Hepatocyte (in vitro differentiated cells): ENCODE measurements at regions not wholly inside any gene's neighbourhood (a gene's known extent, or its start where the extent isn't known, plus 50 kb on each side); places are given as distances from the start of the nearest gene placed in this dataset.

Experiments used
- DNase-seq: peaks from one replicate; pipeline ENCODE4 v3.0.0-alpha.2; 2016; ENCODE audit warnings: low spot score
- H2AFZ ChIP-seq: fragments of 200-600 bp; sonication (generic); 2 replicates; pipeline ENCODE4 v1.6.0; 2016; ENCODE audit warnings: antibody characterized with exemption, mild to moderate bottlenecking
- H3K27ac ChIP-seq: fragments of 200-600 bp; sonication (generic); 2 replicates; pipeline ENCODE4 v1.5.1; 2016; ENCODE audit warnings: mild to moderate bottlenecking
- H3K27me3 ChIP-seq: fragments of 200-600 bp; sonication (generic); 2 replicates; pipeline ENCODE4 v1.6.1; 2016
- H3K36me3 ChIP-seq: fragments of 200-600 bp; sonication (generic); replicated peaks from 2 replicates; pipeline ENCODE4 v1.5.1; 2016; ENCODE audit warnings: low read depth; ENCODE audit not compliant: insufficient read depth
- H3K4me1 ChIP-seq: fragments of 200-600 bp; sonication (generic); 2 replicates; pipeline ENCODE4 v1.5.1; 2016; ENCODE audit warnings: mild to moderate bottlenecking, moderate library complexity; ENCODE audit not compliant: insufficient read depth
- H3K4me2 ChIP-seq: fragments of 200-600 bp; sonication (generic); 2 replicates; pipeline ENCODE4 v1.6.0; 2016
- H3K4me3 ChIP-seq: fragments of 200-600 bp; sonication (generic); 2 replicates; pipeline ENCODE4 v1.5.1; 2016; ENCODE audit warnings: mild to moderate bottlenecking
- H3K79me2 ChIP-seq: fragments of 200-600 bp; sonication (generic); 2 replicates; pipeline ENCODE4 v1.6.0; 2017; ENCODE audit warnings: mild to moderate bottlenecking
- H3K9me2 ChIP-seq: fragments of 200-600 bp; sonication (generic); replicated peaks from 2 replicates; pipeline ENCODE4 v1.6.0; 2017; ENCODE audit warnings: mild to moderate bottlenecking; ENCODE audit not compliant: insufficient read depth
- H3K9me3 ChIP-seq: fragments of 200-600 bp; sonication (generic); 2 replicates; pipeline ENCODE4 v1.5.1; 2016; ENCODE audit warnings: low read depth, mild to moderate bottlenecking
- H4K20me1 ChIP-seq: fragments of 200-600 bp; sonication (generic); 2 replicates; pipeline ENCODE4 v1.6.0; 2016; ENCODE audit warnings: mild to moderate bottlenecking; ENCODE audit not compliant: insufficient read depth, poor library complexity, severe bottlenecking
- CTCF ChIP-seq: fragments of 200-600 bp; sonication (generic); IDR thresholded peaks from 2 replicates; pipeline ENCODE4 v1.5.1; 2016; ENCODE audit warnings: antibody characterized with exemption, mild to moderate bottlenecking; ENCODE audit not compliant: poor library complexity
- EZH2 ChIP-seq: fragments of 200-600 bp; sonication (generic); IDR thresholded peaks from 2 replicates; pipeline ENCODE4 v1.6.1; 2016; ENCODE audit warnings: antibody characterized with exemption, mild to moderate bottlenecking, borderline replicate concordance
- EZH2phosphoT487 ChIP-seq: fragments of 200-600 bp; sonication (generic); IDR thresholded peaks from one replicate; pipeline ENCODE4 v1.6.1; 2018; ENCODE audit warnings: antibody characterized with exemption, mild to moderate bottlenecking, low read depth, moderate library complexity; ENCODE audit not compliant: unreplicated experiment, severe bottlenecking
- WGBS: methylation state at CpG from one replicate; pipeline ENCODE4 v1.1.6; 2016; ENCODE audit warnings: low lambda C conversion rate; ENCODE audit errors: missing lambda C conversion rate; 5-methylcytosine and 5-hydroxymethylcytosine counted together

GRCh38 chr11:13874597-13874996 is 87.9 kb upstream of the SPON1 start:
- Histone ChIP-seq H3K9me3 (no peaks in the 10 kb centered on the region), H4K20me1 (no peaks in the 10 kb centered on the region), H3K79me2 (no peaks in the 10 kb centered on the region), H3K4me1 (peaks cover 14% of the 10 kb centered on the region), H3K4me2 (no peak overlapping the region), H3K9me2 (no peaks in the 10 kb centered on the region), H3K27ac (no peak overlapping the region), H2AFZ (no peak overlapping the region), H3K4me3 (no peak overlapping the region), H3K27me3 (no peaks in the 10 kb centered on the region), H3K36me3 (no peaks in the 10 kb centered on the region)
- TF ChIP-seq CTCF: no peak
- TF ChIP-seq EZH2: no peak
- no peak for TF ChIP-seq EZH2phosphoT487
- DNase-seq: no peak

GRCh38 chr11:13875643-13876042 is 86.9 kb upstream of the SPON1 start:
- H4K20me1 ChIP-seq: no peaks in the 10 kb centered on the region
- peaks cover 14% of the 10 kb centered on the region for H3K4me1 ChIP-seq
- WGBS: 58% methylated on average over 9 of the region's 9 CpGs
- TF ChIP-seq EZH2 (no peak), CTCF (no peak), EZH2phosphoT487 (no peak)
- DNase-seq: no peak
- no peak overlapping the region for H3K27ac ChIP-seq
- H3K27me3 ChIP-seq: no peaks in the 10 kb centered on the region
- H3K36me3 ChIP-seq: no peaks in the 10 kb centered on the region
- H2AFZ ChIP-seq: no peak overlapping the region
- no peaks in the 10 kb centered on the region for H3K9me3 ChIP-seq
- no peaks in the 10 kb centered on the region for H3K79me2 ChIP-seq
- H3K4me2 ChIP-seq: no peak overlapping the region
- H3K9me2 ChIP-seq: no peaks in the 10 kb centered on the region
- H3K4me3 ChIP-seq: no peak overlapping the region

GRCh38 chr11:13876423-13876822 is 86.1 kb upstream of the SPON1 start:
- no peak for DNase-seq
- H3K9me3 ChIP-seq: no peaks in the 10 kb centered on the region
- no peak overlapping the region for H3K4me3 ChIP-seq
- H3K4me1 ChIP-seq: peaks cover 14% of the 10 kb centered on the region
- no peaks in the 10 kb centered on the region for H4K20me1 ChIP-seq
- 70% methylated on average over 2 of the region's 2 CpGs for WGBS
- TF ChIP-seq CTCF: no peak
- TF ChIP-seq EZH2phosphoT487: no peak
- no peak for TF ChIP-seq EZH2
- no peaks in the 10 kb centered on the region for H3K79me2 ChIP-seq
- no peaks in the 10 kb centered on the region for H3K27me3 ChIP-seq
- no peak overlapping the region for H3K4me2 ChIP-seq
- H2AFZ ChIP-seq: no peak overlapping the region
- H3K36me3 ChIP-seq: no peaks in the 10 kb centered on the region
- H3K27ac ChIP-seq: no peak overlapping the region
- H3K9me2 ChIP-seq: no peaks in the 10 kb centered on the region

GRCh38 chr11:13878077-13878476 is 84.4 kb upstream of the SPON1 start:
- H2AFZ ChIP-seq: no peak overlapping the region
- TF ChIP-seq EZH2: no peak
- TF ChIP-seq EZH2phosphoT487: no peak
- TF ChIP-seq CTCF: no peak
- no peak overlapping the region for H3K4me3 ChIP-seq
- H3K27ac ChIP-seq: no peak overlapping the region
- no peak for DNase-seq
- WGBS: 93% methylated on average over 1 of the region's 1 CpG
- no peaks in the 10 kb centered on the region for H3K9me3 ChIP-seq
- H4K20me1 ChIP-seq: no peaks in the 10 kb centered on the region
- peaks cover 10% of the 10 kb centered on the region for H3K4me1 ChIP-seq
- no peaks in the 10 kb centered on the region for H3K9me2 ChIP-seq
- H3K36me3 ChIP-seq: no peaks in the 10 kb centered on the region
- H3K27me3 ChIP-seq: no peaks in the 10 kb centered on the region
- H3K79me2 ChIP-seq: no peaks in the 10 kb centered on the region
- H3K4me2 ChIP-seq: no peak overlapping the region
